GM12878 (cell line): ENCODE measurements at regions not wholly inside any gene's neighbourhood (a gene's known extent, or its start where the extent isn't known, plus 50 kb on each side); places are given as distances from the start of the nearest gene placed in this dataset.

Source experiments
- ATF3 ChIP-seq: IDR thresholded peaks from 2 replicates; pipeline ENCODE4 v1.6.1; 2011; ENCODE audit warnings: low read depth, mild to moderate bottlenecking, low read length, moderate library complexity, borderline replicate concordance; ENCODE audit errors: extremely low read depth
- CEBPB ChIP-seq, 2 experiments: fragments of 150-350 bp in 1 of 2; IDR thresholded peaks; 2 replicates each; pipeline ENCODE4 v1.6.1; 2012 to 2014; ENCODE audit warnings: low read depth in 2 of 2, low read length in 2 of 2, borderline replicate concordance in 1 of 2, inconsistent platforms in 1 of 2
- CTCF ChIP-seq, 3 experiments: IDR thresholded peaks in 2 of 3; conservative IDR thresholded peaks in 1 of 3; 2 replicates each; pipeline ENCODE4 v1.5.1; 2011; ENCODE audit warnings: low read depth in 3 of 3, low read length in 3 of 3, mild to moderate bottlenecking in 3 of 3, control low read depth in 2 of 3, moderate library complexity in 2 of 3, inconsistent platforms in 1 of 3, mixed read lengths in 1 of 3; ENCODE audit not compliant: control insufficient read depth in 2 of 3, insufficient read depth in 1 of 3; ENCODE audit errors: extremely low read depth in 1 of 3
- DPF2 ChIP-seq: fragments of 450-650 bp; IDR thresholded peaks from 2 replicates; pipeline ENCODE4 v1.6.1; 2017; ENCODE audit warnings: mild to moderate bottlenecking
- EP300 ChIP-seq, 2 experiments: fragments of 150-350 bp in 1 of 2; IDR thresholded peaks; 2 replicates each; pipeline ENCODE4 v1.6.1; 2011 to 2012; ENCODE audit warnings: low read depth in 2 of 2, low read length in 2 of 2, borderline replicate concordance in 1 of 2, improper control_type of control experiment in 1 of 2, inconsistent platforms in 1 of 2; ENCODE audit not compliant: control insufficient read depth in 1 of 2
- NR2C2 ChIP-seq: IDR thresholded peaks from 2 replicates; pipeline ENCODE4 v1.6.1; 2011; ENCODE audit warnings: borderline replicate concordance, low read depth; ENCODE audit not compliant: control insufficient read depth, insufficient read length
- NRF1 ChIP-seq: conservative IDR thresholded peaks from 2 replicates; pipeline ENCODE4 v1.6.1; 2011; ENCODE audit warnings: mild to moderate bottlenecking, low read depth, low read length, improper control_type of control experiment
- POLR2A ChIP-seq: IDR thresholded peaks from 2 replicates; pipeline ENCODE4 v1.6.1; 2011; ENCODE audit warnings: low read depth, mild to moderate bottlenecking, low read length
- POLR2AphosphoS5 ChIP-seq: IDR thresholded peaks from 2 replicates; pipeline ENCODE4 v1.6.1; 2011; ENCODE audit warnings: mild to moderate bottlenecking, low read length, inconsistent platforms
- RELA ChIP-seq: fragments of 450-650 bp; IDR thresholded peaks from 2 replicates; pipeline ENCODE4 v1.8.0; 2014; ENCODE audit warnings: borderline replicate concordance; ENCODE audit not compliant: partially characterized antibody
- TCF7 ChIP-seq: IDR thresholded peaks from 2 replicates; pipeline ENCODE4 v1.6.1; 2014; ENCODE audit warnings: antibody characterized with exemption, borderline replicate concordance

- TF ChIP-seq POLR2A (no peak), ATF3 (no peak), CEBPB (IDR thresholded peaks at IDR 0.05; ENCODE audit: borderline replicate concordance in 1 of 2, low read depth in 2 of 2, low read length in 2 of 2) (no peak), DPF2 (no peak), EP300 (IDR thresholded peaks at IDR 0.05; ENCODE audit: borderline replicate concordance in 1 of 2, control insufficient read depth in 1 of 2, low read depth in 2 of 2, low read length in 2 of 2) (no peak), CTCF (IDR thresholded peaks at IDR 0.05 in 2 of 3, conservative IDR thresholded peaks at IDR 0.05 in 1 of 3; ENCODE audit: control insufficient read depth in 2 of 3, extremely low read depth in 1 of 3, insufficient read depth in 1 of 3, low read depth in 3 of 3, low read length in 3 of 3) (no peak), TCF7 (no peak), NR2C2 (no peak), NRF1 (no peak), POLR2AphosphoS5 (no peak), RELA (no peak)
These were observed 1050.0 kb upstream of the CDH10 start for GRCh38 chr5:25694801-25695200.
